HG03066 (cell line): ENCODE measurements at regions not wholly inside any gene's neighbourhood (a gene's known extent, or its start where the extent isn't known, plus 50 kb on each side); places are given as distances from the start of the nearest gene placed in this dataset.
A peak's percentile ranks its signal among the peaks of the same experiment; 100 is the strongest.
"Not testable (repeated sequence)": the region's sequence is repeated elsewhere in the genome, so short reads cannot be mapped to it uniquely, and the experiment has no call there.

Experiments used
- ATAC-seq: cut with Tn5 transposase; IDR thresholded peaks from one replicate; pipeline ENCODE4 v1.9.1; 2021; ENCODE audit warnings: low read depth; ENCODE audit not compliant: unreplicated experiment

DNA sequence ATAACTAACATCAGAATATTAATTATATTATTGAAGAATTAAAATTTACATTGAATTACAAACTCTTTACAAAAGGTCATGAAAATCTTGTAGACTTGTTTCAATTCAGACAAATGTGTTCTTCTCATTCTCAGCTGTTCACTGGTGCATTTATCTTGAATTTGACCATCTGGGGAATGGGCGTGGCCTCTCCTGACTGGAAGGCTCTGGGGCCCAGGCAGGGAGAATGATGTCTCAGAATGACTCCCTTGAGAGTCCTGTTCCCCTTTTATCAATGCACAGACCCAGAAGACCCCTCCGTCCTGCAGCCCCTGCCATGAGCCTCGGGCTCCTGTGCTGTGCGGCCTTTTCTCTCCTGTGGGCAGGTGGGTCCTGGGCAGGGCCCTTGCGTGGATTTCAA, 242.2 kb upstream of the PRSS1 start:
- not testable (repeated sequence) for ATAC-seq

DNA sequence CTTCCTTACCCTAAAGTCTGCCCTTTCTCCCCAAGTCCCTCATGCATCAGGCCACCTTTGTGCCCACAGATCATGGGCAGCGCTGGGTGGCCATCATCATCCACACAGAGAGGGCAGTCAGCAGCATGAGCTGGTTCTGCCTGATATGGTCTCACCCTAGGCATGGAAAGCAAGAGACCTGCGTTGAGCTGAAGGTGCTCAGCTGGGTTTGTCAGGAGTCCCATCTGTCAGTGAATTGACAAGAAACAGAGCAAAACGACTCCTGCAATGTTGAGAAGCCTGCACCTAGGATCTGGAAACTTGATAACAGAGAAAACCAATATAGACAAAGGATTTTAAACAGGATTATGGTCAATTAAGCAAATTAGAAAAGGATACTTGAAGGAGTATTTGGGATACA, 242.7 kb upstream of the PRSS1 start:
- no peak for ATAC-seq

DNA sequence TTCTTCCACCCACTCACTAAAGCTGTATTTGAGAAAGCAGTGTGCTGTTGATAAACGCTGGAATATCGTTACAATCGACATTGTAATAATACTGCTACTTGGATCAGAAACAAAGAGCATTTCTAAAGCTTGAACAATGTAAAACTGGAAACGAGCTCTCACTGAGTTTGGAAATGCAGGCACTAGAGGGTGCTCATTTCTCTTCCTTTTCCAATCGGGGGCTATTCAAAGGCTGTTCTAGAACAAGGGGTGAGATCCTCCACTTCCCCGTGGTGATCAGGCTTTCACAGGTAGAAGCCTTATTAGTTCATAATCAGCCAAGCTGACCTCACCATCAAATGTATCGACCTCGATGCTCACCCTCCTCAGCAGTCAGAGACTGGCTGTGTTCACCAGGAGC, 245.3 kb upstream of the PRSS1 start:
- ATAC-seq, result not testable (repeated sequence)

DNA sequence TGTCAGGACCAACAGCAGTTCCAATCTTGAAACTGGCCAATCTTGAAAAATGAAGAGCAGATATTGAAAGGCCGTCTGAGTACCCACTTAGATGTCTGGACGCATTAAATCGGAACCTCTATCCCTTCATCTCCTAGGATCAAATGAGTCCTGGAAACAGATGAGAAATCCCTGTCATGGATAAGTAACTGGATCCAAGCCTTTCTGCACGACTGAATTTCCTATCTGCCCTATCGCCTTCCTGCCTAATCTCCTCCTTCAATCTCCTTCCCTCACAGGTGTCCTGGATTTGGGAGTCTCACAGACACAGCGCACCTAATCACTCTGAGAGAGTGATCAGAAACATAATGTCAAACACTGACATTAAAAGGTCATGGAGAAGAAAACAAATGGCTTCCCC, 245.2 kb upstream of the PRSS58 start:
- ATAC-seq, result no peak

DNA sequence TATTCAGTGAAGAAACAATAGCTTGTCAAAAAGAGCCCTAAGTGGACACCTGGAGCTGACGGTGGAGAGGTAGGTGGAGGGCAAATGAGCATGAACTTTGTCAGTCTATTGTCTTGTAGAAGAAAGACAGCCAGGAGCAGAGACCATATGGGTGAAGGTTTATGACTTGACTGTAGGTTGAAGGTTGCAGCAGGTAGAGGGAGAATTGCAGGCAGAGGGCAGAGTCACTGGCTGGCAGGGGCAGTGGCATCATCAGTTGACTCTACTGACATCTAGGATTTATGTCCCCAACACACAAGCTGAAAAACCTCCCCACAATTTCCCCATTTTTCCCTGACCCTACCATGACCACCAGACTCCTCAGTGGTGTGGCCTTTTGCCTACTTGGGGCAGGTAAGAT, 243.6 kb upstream of the PRSS58 start:
- ATAC-seq, result no peak

DNA sequence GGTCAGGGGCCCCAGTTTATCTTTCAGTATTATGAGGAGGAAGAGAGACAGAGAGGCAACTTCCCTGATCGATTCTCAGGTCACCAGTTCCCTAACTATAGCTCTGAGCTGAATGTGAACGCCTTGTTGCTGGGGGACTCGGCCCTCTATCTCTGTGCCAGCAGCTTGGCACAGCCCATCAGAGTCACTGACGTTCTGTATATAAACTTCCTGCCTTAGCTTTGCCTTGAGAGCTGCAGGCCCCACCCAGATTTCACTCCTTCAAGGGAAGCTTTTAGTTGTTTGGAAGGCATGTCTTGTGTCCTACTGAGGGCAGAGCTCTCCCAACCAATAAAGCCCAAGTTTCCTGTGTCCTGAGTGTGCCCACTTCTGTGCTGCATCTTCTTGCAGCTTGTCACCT, 242.5 kb upstream of the PRSS58 start:
- ATAC-seq, result no peak

DNA sequence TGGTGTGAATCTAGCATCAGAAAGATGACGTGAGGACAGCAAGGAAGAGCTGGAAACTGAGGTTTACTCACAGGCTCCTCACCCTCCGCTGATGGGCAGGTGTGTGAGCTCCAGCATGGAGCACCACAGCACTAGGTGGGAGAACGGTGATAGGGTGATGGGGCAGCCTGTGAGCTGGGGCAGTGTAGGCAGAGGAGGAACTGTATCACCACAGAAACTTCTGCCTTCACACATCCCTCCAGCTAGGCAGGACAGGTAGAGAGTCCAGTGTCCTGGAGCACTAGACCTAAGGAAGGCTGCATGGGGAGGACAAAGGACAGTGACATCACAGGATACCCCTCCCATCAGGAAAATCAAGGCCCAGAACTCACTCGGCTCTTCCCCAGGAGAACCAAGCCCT, 241.8 kb upstream of the PRSS58 start:
- no peak for ATAC-seq

DNA sequence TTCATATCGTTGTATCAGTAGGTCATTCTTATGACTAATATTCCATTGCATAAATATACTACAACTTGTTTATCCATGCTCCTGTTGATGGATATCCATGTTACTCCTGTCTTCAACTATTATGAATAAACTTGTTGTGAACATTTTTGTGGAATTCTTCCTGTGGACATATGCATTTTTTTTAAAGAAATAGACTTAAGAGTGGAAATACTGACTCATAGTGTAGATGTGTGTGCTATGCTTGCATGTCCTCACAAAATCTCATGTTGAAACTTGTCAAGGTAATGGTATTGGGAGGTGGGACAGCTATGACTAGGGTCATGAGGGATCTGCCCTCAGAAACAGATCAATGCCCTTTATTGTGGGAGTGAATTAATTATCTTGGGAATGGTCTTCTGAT, 240.5 kb upstream of the PRSS58 start:
- no peak for ATAC-seq

DNA sequence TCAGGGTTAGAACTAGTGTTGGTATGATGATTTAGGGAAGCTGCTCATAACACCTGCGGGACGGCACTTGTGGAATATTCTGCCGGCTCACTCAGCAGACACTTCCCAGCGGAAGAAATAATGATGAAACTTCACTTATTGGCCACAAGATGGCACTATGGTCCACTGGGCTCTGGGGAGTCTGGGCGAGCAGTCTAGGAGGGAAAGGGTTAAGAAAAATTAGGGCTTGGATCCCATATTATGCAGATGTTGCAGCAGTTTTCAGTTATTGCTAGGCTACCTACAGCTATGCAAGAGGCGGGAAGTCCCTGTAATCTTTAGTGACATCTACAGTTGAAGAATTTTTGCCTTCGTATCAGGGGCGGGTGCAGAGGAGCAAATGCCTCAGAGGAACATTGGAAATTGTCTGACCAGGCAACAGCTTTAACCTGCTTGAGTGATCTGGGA, 238.7 kb upstream of the PRSS58 start:
- ATAC-seq, result peak; percentile 52

DNA sequence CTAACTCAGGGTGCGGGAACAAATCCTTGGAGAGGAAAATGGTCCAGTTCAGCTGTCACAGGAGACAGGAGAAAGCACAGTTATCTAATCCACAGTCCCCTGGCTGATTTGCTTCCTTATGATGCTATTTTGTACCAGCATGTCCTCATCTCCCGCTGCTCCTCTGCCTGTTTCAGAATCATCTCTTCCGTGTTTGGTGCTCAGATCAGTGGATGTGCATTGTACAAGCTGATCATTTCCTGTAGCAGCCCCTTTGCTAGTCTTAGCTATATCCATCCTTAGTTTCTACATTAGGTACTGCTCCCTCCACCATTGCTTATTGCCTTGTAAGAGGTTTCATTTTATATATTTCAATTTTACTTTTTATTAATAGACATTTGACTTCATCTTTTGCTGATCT, 238.0 kb upstream of the PRSS58 start:
- not testable (repeated sequence) for ATAC-seq

DNA sequence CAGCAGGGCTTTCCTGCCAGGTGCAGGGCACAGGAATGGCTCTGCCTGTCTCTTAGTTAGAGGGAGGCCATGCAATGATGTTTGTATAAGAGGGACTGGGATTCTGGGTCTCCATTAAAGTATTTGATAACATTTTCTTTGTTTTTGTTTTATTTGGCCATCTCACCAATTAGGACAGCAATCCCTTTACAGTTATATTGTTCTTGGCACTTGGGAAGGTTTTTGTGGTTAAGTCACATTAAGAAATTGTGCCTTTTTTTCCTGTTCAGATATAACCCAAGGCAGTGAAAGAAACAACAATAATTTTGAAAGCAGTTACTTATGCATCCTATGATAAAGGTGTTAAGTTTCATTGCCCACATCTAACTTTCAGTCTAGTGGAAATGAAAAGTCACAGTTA, 237.4 kb upstream of the PRSS58 start:
- ATAC-seq, result not testable (repeated sequence)

DNA sequence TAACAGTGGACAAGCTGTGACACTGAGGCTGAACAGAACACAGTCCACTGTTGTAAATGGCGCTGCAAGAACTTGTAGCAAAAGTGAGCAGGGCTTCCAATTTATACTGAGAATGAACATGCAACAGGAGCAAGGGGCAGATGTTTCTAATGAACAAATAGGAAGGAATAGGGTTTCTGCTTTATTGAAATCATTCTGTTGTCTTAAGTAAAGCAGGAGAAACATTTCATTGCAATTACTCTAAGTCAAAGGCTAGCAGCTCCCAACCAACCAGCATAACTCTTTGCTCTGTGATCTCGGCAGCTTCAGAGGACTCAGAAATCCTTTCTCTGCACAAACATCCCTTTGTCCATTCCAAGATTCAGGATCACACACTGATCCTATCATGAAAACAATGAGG, 236.2 kb upstream of the PRSS58 start:
- ATAC-seq, result no peak

DNA sequence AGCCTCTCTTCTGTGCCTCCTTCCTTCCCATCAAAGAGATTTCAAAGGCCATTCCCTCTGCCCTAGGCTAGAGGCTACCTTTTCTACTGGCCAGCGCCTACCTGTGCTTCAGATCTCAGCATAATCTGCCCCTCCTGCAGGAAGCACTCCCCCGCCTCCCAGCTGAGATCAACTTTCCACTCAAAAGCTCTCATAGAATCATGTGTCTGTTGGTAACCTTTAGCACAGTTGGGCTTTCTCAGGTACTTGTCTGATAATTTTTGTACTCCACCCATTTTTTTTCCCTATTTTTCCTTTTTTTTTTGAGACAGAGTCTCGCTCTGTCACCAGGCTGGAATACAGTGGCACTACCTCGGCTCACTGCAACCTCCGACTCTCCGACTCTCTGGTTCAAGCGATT, 231.0 kb upstream of the PRSS58 start:
- no peak for ATAC-seq

DNA sequence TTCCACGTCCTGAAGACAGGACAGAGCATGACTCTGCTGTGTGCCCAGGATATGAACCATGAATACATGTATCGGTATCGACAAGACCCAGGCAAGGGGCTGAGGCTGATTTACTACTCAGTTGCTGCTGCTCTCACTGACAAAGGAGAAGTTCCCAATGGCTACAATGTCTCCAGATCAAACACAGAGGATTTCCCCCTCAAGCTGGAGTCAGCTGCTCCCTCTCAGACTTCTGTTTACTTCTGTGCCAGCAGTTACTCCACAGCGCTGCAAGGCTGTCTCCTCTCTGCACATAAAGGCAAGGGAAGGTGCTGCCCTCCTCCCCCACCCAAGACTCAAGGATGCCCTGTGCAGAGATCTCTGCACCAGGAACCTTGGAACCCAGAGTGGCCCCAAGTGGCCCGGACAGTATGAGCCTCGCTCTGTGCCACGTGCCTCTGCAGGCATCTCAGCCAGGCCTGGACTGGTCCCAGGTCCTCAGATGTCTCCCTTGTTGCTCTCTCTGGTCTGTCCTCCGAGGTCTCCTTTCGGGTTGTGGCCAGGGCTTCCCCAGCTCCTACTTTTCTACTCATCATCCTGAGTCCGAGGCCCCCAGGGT, 230.3 kb upstream of the PRSS58 start:
- ATAC-seq, result no peak

DNA sequence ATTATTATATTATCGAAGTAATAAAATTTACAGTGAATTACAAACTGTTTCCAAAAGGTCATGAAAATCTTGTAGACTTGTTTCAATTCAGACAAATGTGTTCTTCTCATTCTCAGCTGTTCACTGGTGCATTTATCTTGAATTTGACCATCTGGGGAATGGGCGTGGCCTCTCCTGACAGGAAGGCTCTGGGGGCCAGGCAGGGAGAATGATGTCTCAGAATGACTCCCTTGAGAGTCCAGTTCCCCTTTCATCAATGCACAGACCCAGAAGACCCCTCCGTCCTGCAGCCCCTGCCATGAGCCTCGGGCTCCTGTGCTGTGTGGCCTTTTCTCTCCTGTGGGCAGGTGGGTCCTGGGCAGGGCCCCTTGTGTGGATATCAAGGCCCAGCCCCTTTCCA, 229.7 kb upstream of the PRSS58 start:
- ATAC-seq, result not testable (repeated sequence)

DNA sequence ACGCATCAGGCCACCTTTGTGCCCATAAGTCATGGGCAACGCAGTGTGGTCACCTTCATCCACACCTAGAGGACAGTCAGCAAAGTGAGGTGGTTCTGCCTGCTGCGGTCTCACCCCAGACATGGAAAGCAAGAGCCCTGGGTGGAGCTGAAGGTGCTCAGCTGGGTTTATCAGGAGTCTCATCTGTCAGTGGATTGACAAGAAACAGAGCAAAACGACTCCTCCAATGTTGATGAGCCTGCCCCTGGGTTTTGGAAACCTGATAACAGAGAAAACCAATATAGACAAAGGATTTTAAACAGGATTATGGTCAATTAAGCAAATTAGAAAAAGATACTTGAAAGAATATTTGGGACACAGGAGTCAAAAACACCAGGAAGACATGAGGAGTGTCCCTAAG, 229.3 kb upstream of the PRSS58 start:
- ATAC-seq, result no peak

DNA sequence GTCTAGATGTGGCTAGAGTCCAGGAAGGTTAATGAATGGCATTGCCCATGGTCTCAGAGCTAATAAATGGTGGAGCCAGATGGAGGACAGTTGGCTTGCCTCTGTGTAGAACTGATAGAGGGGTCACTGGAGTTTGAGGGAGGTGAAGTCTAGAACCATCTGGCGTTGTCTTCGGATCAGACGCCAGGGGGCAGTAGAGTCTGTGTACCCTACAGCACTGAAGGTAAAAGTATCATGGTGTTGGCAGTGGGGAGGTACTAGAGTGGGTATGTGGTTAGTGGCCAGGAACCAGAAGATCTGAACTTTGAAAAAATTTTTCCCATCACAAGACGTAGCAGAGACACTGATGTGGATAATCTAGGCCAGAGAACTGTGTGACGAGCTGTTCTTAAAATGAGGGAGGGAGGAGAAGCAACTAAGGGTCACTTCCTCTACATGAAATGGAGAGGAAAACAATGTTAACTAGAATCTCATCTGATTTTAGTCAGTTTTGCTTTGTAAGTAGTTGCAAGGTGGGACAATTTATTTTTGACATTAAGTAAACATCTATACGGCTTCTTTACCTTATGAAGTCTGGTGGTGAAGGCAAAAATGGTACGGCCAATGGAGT, 227.9 kb upstream of the PRSS58 start:
- ATAC-seq, result no peak

DNA sequence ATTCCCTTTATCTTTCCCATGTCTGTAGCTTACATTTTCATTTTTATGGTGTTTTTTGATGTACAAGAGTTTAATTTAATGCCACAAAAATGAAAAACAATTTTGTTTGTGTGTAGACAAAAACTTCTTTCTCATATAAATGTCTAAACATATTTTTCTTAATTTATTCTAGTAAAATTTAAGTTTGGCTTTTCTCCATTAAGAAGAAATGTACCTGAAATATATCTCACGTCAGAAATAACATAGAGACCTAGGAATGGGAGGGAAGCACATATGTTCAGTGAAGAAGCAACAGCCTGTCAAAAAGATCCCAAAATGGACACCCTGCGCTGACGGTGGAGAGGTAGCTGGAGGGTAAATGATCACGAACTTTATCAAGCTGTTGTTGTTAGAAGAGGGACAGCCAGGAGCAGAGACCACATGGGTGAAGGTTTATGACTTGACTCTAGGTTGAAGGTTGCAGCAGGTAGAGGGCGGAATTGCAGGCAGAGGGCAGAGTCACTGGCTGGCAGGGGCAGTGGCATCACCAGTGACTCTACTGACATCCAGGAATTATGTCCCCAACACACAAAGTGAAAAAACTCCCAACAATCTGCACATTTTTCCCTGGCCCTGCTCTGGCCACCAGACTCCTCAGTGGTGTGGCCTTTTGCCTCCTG, 225.9 kb upstream of the PRSS58 start:
- no peak for ATAC-seq

DNA sequence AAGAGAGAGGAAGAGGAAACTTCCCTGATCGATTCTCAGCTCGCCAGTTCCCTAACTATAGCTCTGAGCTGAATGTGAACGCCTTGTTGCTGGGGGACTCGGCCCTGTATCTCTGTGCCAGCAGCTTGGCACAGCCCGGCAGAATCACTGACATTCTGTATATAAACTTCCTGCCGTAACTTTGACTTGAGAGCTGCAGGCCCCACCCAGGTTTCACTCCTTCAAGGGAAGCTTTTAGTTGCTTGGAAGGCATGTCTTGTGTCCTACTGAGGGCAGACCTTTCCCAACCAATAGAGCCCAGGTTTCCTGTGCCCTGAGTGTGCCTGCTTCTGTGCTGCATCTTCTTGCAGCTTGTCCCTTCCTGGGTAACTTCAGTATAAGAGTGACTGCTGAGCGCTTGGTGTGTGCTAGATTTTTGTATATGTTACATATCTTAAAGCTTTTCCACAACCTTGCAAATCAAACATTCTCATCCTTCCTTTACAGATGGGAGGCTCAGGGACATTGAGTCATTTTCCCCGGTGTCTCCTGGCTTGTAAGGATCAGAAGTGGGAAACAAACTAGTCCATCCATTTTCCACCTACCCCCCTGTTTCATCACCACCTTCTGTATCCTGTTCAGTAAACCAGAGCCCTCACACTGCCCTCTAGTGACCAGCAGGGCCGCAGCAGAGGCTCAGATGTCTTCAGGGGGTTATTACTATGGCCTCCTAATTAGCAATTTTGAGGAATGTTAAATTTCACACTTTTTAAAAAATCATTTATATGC, 225.2 kb upstream of the PRSS58 start:
- no peak for ATAC-seq

DNA sequence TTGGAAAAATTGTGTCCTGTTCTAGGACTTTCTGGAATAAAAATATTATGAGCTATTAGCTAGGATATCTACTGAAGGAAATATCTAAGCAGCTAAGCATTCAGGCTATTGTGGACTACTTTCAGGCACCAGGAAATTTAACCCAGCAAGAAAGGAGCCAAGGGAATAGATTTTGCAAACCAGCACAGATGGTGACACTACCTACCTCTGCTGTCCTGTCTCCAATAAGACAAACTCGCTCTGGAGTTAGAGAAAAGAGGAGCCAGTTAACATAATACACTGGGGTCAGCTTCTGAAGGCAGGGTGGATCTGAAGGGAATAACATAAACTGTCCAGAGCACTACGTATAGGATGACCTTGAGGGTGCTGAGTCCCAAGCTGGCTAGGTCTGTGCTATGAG, 223.7 kb upstream of the PRSS58 start:
- no peak for ATAC-seq

DNA sequence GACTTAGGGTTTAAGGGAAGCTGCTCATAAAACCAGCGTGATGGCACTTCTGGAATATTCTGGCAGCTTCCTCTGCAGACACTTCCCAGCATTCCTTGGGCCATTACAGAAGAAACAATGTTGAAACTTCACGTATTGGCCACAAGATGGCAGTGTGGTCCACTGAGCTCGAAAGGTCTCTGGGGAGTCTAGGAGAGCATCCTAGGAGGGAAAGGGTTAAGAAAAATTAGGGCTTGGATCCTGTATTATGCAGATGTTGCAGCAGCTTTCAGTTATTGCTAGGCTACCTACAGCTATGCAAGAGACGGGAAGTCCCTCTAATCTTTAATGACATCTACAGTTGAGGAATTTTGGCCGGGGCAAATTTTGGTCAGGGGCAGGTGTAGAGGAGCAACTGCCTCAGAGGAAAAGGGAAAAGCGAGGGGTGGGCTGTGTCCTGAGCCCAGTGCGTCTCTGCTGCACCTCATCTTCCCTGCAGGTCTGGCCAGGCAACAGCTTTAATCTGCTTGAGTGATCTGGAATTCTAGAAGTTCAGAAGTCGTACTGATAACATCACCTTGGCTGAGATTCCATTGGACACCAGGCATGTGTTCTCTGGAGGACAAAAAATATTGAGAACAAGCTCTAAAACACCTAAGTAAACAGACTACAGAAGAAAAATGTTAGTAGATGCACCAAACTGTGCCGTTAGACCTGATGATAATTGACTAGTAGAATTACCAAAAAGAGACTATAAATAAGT, 220.8 kb upstream of the PRSS58 start:
- peak; percentile 63 for ATAC-seq
